ENCODE measurements at regions not wholly inside any gene's neighbourhood (a gene's known extent, or its start where the extent isn't known, plus 50 kb on each side); places are given as distances from the start of the nearest gene placed in this dataset.

- TF ChIP-seq CTCF (IDR thresholded peaks at IDR 0.05; ENCODE audit: insufficient read depth, low read length, poor library complexity, severe bottlenecking), result no peak
- Histone ChIP-seq H3K36me3 (ENCODE audit: control insufficient read depth, insufficient read depth, low read length) (no peaks in the 10 kb centered on the region), H3K4me3 (replicated peaks; ENCODE audit: low read depth, low read length) (no peak overlapping the region), H3K27me3 (replicated peaks; ENCODE audit: control insufficient read depth, insufficient read depth, low read length) (no peaks in the 10 kb centered on the region)
- no peak for DNase-seq (ENCODE audit: extremely low read depth, insufficient read length)
Observed at GRCh38 chr4:176858839-176859238, 66.1 kb upstream of the VEGFC start.

- Histone ChIP-seq H3K36me3 (ENCODE audit: control insufficient read depth, insufficient read depth, low read length) (no peaks in the 10 kb centered on the region), H3K4me3 (replicated peaks; ENCODE audit: low read depth, low read length) (no peak overlapping the region), H3K27me3 (replicated peaks; ENCODE audit: control insufficient read depth, insufficient read depth, low read length) (no peaks in the 10 kb centered on the region)
- DNase-seq (ENCODE audit: extremely low read depth, insufficient read length), result no peak
- no peak for TF ChIP-seq CTCF (IDR thresholded peaks at IDR 0.05; ENCODE audit: insufficient read depth, low read length, poor library complexity, severe bottlenecking)
Observed at GRCh38 chr4:176864238-176864637, 71.5 kb upstream of the VEGFC start.

- TF ChIP-seq CTCF (IDR thresholded peaks at IDR 0.05; ENCODE audit: insufficient read depth, low read length, poor library complexity, severe bottlenecking), result no peak
- no peak overlapping the region for H3K4me3 ChIP-seq (replicated peaks; ENCODE audit: low read depth, low read length)
- DNase-seq (ENCODE audit: extremely low read depth, insufficient read length), result no peak
- no peaks in the 10 kb centered on the region for H3K36me3 ChIP-seq (ENCODE audit: control insufficient read depth, insufficient read depth, low read length)
- no peaks in the 10 kb centered on the region for H3K27me3 ChIP-seq (replicated peaks; ENCODE audit: control insufficient read depth, insufficient read depth, low read length)
Observed at GRCh38 chr4:176868676-176869075, 76.0 kb upstream of the VEGFC start.

GRCh38 chr4:176872461-176872860 is 79.7 kb upstream of the VEGFC start:
- no peak for DNase-seq (ENCODE audit: extremely low read depth, insufficient read length)
- no peak for TF ChIP-seq CTCF (IDR thresholded peaks at IDR 0.05; ENCODE audit: insufficient read depth, low read length, poor library complexity, severe bottlenecking)

GRCh38 chr4:176874721-176875445 is 82.2 kb upstream of the VEGFC start:
- Histone ChIP-seq H3K27me3 (replicated peaks; ENCODE audit: control insufficient read depth, insufficient read depth, low read length) (no peaks in the 10 kb centered on the region), H3K36me3 (ENCODE audit: control insufficient read depth, insufficient read depth, low read length) (no peaks in the 10 kb centered on the region), H3K4me3 (replicated peaks; ENCODE audit: low read depth, low read length) (no peak overlapping the region)
- DNase-seq (ENCODE audit: extremely low read depth, insufficient read length), result no peak
- TF ChIP-seq CTCF (IDR thresholded peaks at IDR 0.05; ENCODE audit: insufficient read depth, low read length, poor library complexity, severe bottlenecking), result no peak

More at GRCh38 chr4:176872461-176872860, 79.7 kb upstream of the VEGFC start:
- no peaks in the 10 kb centered on the region for H3K36me3 ChIP-seq (ENCODE audit: control insufficient read depth, insufficient read depth, low read length)
- no peak overlapping the region for H3K4me3 ChIP-seq (replicated peaks; ENCODE audit: low read depth, low read length)
- no peaks in the 10 kb centered on the region for H3K27me3 ChIP-seq (replicated peaks; ENCODE audit: control insufficient read depth, insufficient read depth, low read length)
